Adrenal gland (tissue), 5 donors: ENCODE measurements at regions not wholly inside any gene's neighbourhood (a gene's known extent, or its start where the extent isn't known, plus 50 kb on each side); places are given as distances from the start of the nearest gene placed in this dataset.

Experiments
- CTCF ChIP-seq, 6 experiments: fragments of 450-650 bp in 4 of 6; fragments of 200-600 bp in 2 of 6; sonication (generic) in 1 of 6; IDR thresholded peaks; 1 replicate in 5 of 6; 2 replicates in 1 of 6; pipeline versions ENCODE4 v1.5.1 to v1.8.0; 2016 to 2021; ENCODE audit warnings: antibody characterized with exemption in 6 of 6, mild to moderate bottlenecking in 2 of 6, moderate library complexity in 1 of 6
- POLR2A ChIP-seq, 2 donors: fragments of 450-650 bp; IDR thresholded peaks; one replicate each; pipeline ENCODE4 v1.6.1; 2017; ENCODE audit warnings: antibody characterized with exemption in 2 of 2, mild to moderate bottlenecking in 2 of 2, moderate library complexity in 1 of 2
- donor health status: DM: no; HTN: no; CAD: no.

GRCh38 chr17:21545064-21545463 lies 147.3 kb upstream of the KCNJ18 start:
- no peak for TF ChIP-seq CTCF (IDR thresholded peaks at IDR 0.05)
- TF ChIP-seq POLR2A (IDR thresholded peaks at IDR 0.05): no peak
